HG02759 (cell line): ENCODE measurements at regions not wholly inside any gene's neighbourhood (a gene's known extent, or its start where the extent isn't known, plus 50 kb on each side); places are given as distances from the start of the nearest gene placed in this dataset.

Source experiments
- ATAC-seq: cut with Tn5 transposase; IDR thresholded peaks from one replicate; pipeline ENCODE4 v1.9.1; 2021; ENCODE audit warnings: mild to moderate bottlenecking, moderate library complexity; ENCODE audit not compliant: unreplicated experiment

DNA sequence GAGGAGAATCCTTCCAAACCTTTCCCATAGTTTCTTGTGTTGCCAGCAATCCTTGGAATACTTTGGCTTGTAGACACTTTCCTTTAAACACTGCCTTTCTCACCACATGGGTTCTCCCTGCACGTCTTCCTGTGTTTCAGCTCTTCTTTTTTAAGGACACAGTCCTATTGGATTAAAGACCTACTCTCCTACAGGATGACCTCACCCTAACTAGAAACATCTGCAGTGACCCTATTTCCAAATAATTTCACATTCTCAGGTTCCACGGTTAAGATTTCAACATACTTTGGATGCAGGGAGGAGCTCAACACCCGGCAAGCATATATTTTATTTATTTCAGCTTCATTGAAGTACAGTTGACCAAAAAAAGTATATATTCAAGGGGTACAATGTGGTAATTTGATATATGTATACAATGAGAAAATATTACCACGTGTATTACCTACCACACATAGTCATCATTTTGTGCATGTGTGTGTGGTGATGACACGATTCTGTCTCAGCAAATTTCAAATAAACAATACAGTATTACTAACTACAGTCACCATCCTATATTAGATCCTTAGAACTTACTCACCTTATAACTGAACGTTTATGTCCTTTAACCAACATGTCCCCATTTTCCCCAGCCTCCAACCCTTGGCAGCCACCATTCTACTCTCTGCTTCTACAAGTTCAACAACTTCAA, 745.0 kb downstream of the CBLN2 start:
- ATAC-seq = no peak

DNA sequence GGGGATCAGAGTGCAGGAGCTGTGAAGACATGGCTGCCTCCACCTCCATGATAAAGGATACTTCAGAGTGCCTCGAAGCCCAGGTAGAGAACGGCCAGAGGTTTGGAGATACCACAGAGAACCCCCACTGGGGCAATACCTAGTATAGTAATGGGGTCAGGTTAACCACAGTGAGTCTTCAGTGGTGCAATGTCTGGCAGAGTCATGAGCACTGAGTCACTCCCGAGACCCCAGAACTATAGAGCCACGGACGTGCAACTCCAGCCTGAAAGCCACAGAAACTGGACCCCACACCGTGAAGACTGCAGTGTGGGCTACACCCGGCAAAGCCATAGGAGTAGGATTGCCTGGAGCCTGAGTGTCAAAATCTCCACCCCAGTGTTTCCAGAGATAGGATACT, 746.6 kb downstream of the CBLN2 start:
- no peak for ATAC-seq

DNA sequence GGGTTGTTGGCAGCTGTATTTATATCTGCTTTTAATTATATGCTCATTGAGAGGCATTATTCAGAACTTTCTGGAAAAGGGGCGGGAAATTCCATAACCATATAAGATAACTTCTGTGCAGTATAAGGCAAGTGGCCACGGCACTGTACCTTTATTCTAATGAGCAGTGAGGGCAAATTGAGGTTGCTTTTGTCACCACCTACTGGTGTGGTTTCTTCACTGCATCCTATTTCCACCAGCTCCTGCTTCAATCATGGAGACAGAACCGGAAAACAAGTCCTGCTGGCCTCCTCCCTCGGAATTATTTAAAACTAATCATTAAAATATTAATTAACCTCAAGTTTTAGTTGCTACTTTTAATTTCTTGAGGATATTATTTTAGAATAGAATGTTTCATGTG, 759.4 kb downstream of the CBLN2 start:
- ATAC-seq = peak; percentile 85

DNA sequence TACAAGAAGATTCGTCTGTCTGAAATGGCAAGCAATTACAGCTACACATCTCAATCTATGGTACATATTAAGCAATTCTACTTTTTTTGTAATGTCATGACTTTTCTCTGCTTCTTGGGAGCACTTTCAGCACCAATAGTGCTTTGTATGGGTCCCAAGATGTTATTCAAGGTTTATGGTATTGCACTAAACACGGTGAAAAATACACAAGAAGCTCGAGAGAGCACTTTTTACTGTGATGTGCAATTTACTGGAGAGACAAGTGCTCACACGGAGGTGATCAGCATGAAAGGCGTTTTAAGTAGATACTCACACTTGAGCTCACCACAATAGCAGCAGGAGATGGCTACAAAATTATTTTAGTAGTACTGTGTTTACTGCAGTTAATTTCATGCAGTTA, 783.6 kb downstream of the CBLN2 start:
- ATAC-seq = no peak

DNA sequence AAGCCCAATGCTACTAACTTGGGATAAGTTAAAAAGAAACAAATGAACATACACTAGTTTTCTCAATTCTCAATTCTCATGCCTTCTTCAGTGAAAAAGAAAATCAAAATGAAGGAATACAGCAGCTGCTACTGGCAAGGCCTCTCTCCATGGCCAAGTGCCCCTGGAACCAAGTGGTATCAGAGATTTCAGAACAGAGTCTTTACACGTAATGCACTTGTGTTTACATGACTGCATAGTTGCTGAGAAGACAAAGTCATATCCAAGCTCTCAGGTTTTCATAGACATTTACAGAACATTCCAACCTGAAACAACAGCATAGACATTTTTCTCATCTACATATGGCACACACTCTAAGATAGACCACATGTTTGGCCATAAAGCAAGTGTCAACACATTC, 789.9 kb downstream of the CBLN2 start:
- no peak for ATAC-seq

DNA sequence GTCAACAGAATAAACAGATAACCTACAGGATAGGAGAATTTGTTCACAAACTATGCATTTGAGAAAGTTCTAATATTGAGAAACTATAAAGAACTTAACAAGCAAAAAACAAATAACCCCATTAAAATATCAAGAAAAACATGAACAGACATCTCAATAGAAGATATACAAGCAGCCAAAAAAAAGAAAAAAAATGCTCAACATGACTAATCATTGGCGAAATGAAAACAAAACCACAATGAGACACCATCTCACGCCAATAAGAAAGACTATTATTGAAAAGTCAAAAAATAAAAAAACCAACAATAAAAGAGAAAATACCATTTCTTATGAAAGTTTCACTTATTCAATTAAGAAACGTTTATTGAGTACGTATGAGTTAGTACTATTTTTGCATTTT, 800.5 kb downstream of the CBLN2 start:
- ATAC-seq = no peak

DNA sequence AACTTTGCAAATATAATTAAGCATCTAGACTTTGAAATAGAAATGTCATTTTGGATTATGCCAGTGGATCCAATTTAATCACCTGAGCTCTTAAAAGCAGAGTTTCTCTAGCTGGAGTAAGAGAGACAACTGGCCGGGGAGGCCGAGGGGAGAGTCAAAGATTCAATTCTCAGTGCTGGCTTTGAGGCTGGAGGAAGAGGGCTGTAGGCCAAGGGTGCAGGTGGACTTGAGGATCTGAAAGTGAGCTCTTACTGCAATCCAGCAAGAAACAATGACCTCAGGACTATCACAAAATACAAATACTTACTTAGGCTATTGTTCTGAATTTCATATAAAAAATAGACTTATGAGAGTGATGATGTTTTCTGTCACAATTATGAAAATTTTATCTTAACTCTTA, 814.5 kb downstream of the CBLN2 start:
- no peak for ATAC-seq

DNA sequence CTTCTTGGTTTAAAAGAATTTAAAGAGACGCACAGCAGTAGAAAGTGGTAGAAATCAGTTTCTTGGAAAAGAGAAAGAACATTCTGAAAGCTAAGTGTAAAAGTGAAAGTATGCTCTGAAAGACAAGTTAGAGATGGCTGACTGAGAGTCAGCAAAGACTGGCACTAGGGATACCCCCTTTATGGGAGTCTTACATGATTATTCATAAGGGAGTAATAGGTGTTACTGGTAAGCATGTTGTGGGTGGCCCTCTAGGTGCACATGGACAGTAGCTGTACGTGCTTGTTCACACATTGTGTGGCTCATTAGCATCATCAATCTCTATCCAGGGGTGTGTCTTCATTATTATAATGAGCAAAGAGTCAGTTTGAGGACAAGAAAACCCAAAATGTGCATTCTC, 816.2 kb downstream of the CBLN2 start:
- ATAC-seq = no peak

DNA sequence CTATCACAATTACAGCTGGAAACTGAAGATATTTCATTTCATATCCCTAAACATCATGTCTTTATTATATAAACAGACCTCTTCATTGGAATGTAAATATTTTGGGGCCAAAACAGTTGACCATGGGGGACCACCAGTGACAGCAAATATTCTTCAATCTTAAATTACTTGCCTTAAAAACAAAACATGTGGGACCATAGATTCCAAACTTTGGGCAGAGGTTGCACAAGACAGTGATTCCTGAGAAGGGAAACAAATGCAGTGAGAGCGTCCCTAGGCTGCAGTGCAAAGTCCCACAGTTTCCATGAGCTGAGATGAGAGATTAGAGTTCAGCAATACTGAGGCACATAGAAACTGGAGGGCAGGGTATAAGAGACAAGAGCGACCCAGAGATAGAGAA, 818.9 kb downstream of the CBLN2 start:
- no peak for ATAC-seq

DNA sequence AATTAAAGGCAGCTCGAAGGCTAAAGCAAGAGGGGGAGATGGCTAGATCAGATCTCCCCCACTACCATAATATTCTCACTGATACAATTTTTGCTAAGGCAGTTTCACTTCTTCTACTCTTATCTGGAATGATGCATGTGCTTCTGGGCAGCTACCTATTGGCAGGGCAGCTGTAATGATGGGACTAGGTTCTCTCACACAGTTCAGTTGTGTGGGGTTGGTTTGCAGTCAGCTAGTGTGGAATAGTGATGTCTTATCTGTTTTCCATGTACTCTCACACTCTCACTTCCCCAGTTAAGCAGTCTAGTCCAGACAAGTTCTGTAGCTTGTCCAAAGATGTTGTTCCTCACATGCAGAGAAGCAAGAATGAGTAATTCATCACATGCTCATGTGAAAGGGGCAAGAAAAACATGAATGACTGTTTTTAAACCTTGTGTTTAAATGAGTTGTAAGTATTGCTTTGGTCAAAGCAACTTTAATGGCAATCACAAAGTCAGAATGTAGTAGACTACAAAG, 836.1 kb downstream of the CBLN2 start:
- no peak for ATAC-seq

DNA sequence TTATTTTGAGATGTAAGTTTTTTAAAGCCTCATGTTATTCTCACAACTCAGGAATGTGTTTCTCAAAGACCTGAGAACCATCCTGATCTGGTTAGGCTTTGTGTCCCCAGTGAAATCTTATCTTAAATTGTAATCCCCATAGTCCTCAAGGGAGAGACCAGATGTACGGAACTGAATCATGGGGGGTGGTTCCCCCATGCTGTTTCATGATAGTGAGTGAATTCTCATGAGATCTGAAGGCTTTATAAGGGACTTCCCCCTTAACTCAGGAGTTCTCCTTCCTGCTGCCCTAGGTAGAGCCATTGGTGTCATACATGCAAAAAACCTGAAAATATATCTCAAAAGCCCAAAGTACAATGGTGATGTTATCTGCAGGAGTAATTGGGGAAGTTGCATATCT, 836.7 kb downstream of the CBLN2 start:
- peak; percentile 58 for ATAC-seq

DNA sequence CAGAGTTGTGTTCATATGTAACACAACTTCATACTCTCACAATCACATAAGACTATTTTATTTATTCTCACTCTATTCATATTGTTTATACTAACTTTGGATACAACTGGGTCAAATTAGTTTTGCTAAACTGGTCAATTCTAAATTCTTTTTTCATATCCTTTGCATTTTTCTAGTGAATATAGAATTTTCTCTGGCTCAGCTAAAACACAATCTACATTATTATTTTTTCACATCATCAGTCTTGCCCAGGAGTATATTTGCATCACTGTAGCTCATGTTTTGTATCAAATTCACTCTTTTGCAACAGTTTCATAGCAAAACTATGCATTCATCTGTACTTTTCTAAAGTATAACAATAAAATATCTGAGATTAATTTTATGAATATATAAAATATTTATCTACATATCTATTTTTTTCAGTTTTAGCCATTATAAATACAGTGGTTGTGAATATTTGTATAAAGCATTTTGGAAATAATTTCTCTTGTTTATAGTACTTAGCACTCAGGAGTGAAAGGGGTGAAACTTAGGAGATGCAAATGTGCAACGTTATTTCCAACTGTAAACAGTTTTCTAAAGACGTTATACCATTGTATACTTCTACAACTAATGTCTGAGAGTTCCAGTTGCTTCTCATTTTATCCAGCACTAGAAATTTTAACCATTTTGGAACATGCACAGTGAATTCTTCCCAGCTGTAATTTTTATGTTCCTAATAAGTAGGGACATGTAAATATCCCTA, 854.6 kb downstream of the CBLN2 start:
- no peak for ATAC-seq

DNA sequence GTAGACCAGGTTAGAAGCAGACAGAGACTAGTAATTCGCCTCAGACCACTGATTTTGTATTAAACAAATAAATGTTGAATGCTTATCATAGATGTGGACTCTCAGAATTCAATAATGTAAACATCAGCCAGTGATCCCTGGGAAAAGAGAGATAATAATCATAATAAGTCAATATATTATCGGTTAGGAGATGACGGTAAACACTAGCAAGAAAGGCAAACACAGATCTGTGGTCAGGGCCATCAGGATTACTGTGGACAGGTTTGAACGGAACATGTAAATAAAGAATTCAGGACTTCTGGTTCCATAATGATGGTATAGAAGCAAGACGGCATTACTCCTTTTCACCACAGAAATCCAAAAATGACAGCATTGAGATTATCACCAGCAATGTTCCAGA, 861.6 kb downstream of the CBLN2 start:
- ATAC-seq = no peak

DNA sequence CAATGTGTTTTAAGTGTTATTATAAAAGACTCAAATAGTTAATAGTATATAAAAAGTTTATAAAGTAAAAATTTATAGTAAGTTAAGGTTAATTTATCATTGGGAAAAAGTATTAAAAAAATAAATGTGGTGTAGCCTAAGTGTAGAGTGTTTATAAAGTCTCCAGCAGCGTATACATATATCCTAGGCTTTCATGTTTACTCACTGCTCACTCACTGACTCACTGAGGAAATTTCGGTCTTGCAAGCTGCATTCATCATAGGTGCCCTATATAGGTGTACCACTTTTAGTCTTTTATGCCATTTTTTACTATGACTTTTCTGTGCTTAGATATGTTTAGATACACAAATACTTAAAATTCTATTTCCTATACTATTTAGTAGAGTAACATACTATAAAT, 866.0 kb downstream of the CBLN2 start:
- no peak for ATAC-seq

DNA sequence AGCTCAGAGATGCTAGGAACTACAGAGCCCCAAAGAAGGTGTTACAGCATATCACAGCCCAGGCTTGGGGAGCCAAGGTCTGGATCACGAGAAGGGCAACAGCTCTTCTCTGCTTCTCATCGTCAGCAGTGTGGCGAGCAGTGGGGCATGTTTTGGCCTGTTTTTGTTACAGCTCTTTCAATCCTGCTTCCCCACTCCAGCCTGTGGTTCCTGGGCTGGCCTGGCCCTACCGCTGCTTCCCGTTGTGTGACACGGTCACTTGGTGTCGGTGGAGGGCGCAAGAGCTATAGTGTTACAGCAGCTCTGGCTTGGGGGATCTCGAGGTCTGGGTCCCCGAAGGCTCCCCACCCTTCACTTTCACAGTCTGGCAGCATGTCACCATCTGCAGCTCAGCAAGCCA, 870.2 kb downstream of the CBLN2 start:
- ATAC-seq = no peak

DNA sequence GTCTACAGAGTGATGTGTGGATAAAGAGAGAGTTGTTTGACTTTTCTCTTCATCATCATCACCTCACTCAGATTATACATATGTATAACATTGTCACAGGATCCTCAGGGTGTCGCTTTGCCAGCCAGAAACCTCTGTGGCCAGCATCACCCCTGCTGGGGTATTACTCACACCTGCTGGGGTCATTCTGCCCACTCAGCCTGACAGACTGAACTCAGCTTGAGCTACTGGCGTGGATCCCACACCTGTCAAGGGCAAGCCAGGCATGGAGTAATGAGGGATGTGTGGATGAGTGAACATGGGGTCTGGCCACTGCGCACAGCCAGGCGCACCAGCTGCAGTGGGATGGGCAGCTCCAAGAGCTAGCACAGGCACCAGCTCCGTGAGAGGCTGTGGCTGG, 870.6 kb downstream of the CBLN2 start:
- no peak for ATAC-seq

DNA sequence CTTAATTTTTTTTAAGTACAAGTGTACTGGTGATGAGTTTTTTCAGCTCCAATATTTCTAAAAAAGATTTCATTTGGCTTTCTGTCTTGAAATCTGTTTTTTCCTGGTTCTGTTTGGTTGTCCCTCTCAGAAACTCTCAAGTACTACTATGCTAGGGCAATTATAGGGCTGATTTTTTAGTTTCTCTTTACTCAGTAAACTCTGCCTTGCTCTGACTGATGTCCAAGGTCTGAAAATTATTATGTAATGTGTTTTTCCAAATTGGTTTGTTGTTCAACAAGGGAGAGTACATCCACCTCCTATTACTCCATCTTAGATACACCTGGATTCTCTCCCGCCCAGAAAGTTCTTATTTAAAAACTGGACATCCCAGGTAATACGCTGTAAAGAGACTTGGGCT, 877.7 kb downstream of the CBLN2 start:
- no peak for ATAC-seq

DNA sequence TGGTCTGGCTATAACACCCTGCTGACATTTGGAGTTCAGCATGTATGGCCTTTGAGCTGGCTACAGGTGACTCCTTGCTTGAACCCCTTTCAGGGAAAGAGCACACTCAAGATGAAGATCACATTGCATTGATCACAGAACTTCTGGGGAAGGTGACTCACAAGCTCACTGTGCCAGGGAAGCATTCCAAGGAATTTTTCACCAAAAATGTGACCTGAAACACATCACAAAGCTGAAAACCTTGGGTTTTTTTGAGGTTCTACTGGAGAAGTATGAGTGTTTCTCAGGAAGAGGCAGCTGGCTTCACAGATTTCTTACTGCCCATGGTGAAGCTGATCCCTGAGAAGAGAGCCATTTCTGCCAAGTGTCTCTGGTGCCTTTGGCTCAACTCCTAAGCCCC, 879.0 kb downstream of the CBLN2 start:
- ATAC-seq = no peak

DNA sequence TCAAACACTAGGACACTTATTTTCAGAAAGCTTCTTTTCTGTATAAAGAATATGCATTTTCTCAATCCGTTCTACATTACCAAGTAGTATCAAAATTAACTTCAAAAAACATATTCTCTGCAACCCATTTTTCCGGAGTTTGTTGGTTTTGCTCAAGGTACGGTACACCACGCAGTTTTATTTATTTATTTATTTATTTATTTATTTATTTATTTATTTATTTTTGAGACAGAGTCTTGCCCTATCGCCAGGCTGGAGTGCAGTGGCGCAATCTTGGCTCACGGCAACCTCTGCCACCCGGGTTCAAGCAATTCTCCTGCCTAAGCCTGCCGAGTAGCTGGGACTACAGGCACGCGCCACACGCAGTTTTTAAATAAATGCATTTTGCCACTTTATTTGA, 900.3 kb downstream of the CBLN2 start:
- ATAC-seq = no peak

DNA sequence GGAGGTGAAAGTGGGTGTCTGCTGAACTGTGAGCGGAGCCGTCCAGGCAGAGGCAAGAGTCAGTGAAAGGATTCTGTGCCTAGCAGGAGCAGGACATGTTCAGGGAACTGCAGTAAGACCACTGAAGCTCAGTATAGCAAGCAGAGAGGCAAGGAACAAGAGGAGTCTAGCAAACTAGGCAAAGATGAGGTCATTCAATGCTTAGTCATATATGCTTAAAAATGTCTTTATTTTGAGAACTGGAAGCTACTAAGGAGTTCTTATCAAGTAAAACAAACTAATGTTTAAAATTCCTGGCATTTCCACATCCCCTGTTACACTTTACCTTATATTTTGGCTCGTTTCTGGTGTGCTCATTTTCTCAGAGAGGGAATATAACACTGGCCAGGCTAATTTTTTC, 913.4 kb downstream of the CBLN2 start:
- ATAC-seq = no peak

DNA sequence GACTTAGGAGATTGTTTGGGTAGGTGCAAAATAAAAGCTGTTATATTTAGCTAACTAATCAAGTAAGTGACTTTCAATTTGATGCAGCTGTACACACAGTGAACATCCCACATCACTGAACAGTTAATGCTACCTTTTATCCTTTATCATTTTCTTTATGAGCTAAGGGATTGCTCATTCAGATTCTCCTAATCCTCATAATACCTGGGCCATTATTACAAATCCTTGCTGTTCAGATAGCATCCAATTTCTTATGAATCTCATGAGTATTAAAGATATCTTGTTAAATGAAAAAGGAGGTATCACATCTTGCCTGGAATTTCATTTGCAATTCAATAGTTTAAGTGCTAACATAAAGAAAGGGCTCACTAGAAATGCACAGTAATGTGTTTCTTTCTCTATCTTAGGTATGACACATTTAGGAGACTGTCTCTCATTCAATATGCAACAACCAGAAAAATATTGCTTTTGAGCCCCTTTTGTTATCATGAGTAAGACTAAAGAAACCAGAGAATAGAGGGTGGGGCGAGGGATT, 918.5 kb downstream of the CBLN2 start:
- no peak for ATAC-seq

DNA sequence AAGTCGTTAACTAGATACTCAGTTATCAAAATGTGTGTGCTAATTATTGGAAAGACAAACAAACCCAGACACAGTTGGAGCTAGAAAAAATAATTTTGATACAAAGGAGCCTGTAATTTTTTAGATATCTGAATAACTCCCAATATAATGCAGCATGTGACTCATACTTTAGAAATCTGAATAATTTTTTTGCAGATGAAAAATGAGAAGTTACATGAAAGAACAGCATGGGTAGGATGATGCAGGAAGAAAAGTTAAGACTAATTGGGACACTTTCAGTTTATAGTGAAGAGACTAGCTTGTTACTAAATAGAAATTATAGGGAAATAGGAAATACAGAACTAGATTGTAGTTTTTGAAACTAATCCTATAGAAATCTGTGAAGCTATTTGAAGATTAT, 945.8 kb downstream of the CBLN2 start:
- no peak for ATAC-seq
